ENCODE measurements at regions not wholly inside any gene's neighbourhood (a gene's known extent, or its start where the extent isn't known, plus 50 kb on each side); places are given as distances from the start of the nearest gene placed in this dataset.

DNA sequence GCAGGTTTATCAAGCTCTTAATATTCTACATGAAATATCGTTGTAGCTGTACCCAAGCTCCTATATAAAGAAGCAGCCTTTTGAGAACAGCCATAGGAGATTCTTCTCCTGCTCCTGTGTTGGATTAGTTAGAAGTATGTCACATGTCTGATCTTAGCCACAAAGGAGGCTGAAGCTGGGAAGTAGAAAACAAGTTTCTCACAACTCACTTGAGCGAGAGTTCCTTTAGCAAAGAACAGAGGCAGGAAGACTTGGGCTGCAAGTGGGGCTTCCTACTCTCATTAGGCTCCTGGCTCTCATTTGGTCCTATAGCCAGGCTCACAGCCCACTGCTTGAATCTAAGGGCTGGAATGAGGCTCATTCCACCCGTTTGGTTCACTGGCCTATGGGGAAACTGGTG lies 281.9 kb downstream of the BTG1 start:
- TF ChIP-seq, protein P1, sequence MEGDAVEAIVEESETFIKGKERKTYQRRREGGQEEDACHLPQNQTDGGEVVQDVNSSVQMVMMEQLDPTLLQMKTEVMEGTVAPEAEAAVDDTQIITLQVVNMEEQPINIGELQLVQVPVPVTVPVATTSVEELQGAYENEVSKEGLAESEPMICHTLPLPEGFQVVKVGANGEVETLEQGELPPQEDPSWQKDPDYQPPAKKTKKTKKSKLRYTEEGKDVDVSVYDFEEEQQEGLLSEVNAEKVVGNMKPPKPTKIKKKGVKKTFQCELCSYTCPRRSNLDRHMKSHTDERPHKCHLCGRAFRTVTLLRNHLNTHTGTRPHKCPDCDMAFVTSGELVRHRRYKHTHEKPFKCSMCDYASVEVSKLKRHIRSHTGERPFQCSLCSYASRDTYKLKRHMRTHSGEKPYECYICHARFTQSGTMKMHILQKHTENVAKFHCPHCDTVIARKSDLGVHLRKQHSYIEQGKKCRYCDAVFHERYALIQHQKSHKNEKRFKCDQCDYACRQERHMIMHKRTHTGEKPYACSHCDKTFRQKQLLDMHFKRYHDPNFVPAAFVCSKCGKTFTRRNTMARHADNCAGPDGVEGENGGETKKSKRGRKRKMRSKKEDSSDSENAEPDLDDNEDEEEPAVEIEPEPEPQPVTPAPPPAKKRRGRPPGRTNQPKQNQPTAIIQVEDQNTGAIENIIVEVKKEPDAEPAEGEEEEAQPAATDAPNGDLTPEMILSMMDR (IDR thresholded peaks at IDR 0.05; ENCODE audit: low read length) = no peak
- TF ChIP-seq EZH2 (IDR thresholded peaks at IDR 0.05; ENCODE audit: borderline replicate concordance, low read length) = no peak
- no peak overlapping the region for H3K9ac ChIP-seq (ENCODE audit: low read length)
- no peaks in the 10 kb centered on the region for H3F3A ChIP-seq (ENCODE audit: insufficient read depth, low read length)
- no peaks in the 10 kb centered on the region for H3K27me3 ChIP-seq (ENCODE audit: insufficient read depth, low read length)
- H3K79me2 ChIP-seq (ENCODE audit: insufficient read depth, low read length) = no peaks in the 10 kb centered on the region
- no peaks in the 10 kb centered on the region for H4K20me1 ChIP-seq (ENCODE audit: insufficient read depth, low read length)
- H3K9me2 ChIP-seq (ENCODE audit: low read depth, low read length) = no peaks in the 10 kb centered on the region
- no peaks in the 10 kb centered on the region for H3K4me1 ChIP-seq (ENCODE audit: insufficient read depth, low read length, severe bottlenecking)
- H3K4me3 ChIP-seq (ENCODE audit: low read depth, low read length, poor library complexity, severe bottlenecking) = no peak overlapping the region
- H3K9me3 ChIP-seq (ENCODE audit: low read length) = no peaks in the 10 kb centered on the region
- no peak overlapping the region for H2AFZ ChIP-seq (ENCODE audit: low read length)
- H3K36me3 ChIP-seq (ENCODE audit: insufficient read depth, low read length) = no peaks in the 10 kb centered on the region
- no peak overlapping the region for H3K27ac ChIP-seq (ENCODE audit: low read depth, low read length, poor library complexity, severe bottlenecking)
- H3K4me2 ChIP-seq (ENCODE audit: low read length) = no peak overlapping the region

DNA sequence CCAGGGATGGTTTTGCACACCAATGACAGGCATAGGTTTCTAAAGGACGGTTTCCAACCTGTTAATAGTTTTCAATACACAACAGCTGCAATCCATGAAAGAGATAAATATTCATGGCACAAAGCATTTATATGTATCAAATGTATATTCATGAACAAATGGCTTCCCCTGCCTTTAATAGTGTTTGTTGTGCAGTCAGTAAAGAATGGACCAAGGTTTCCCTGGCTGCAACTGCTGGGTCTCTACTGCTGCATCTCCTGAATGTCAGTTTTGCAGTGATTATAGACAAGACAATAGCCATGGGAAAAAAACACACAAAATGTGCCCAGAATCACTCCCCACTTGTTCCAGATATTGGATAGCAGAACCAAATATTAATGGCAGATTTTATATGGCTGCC lies 284.1 kb downstream of the BTG1 start:
- Histone ChIP-seq H3K4me2 (ENCODE audit: low read length) (no peak overlapping the region), H3K9me3 (ENCODE audit: low read length) (no peaks in the 10 kb centered on the region), H3K79me2 (ENCODE audit: insufficient read depth, low read length) (no peaks in the 10 kb centered on the region), H3K27me3 (ENCODE audit: insufficient read depth, low read length) (no peaks in the 10 kb centered on the region), H3F3A (ENCODE audit: insufficient read depth, low read length) (no peaks in the 10 kb centered on the region), H2AFZ (ENCODE audit: low read length) (no peak overlapping the region), H4K20me1 (ENCODE audit: insufficient read depth, low read length) (no peaks in the 10 kb centered on the region), H3K36me3 (ENCODE audit: insufficient read depth, low read length) (no peaks in the 10 kb centered on the region), H3K4me3 (ENCODE audit: low read depth, low read length, poor library complexity, severe bottlenecking) (no peak overlapping the region), H3K9ac (ENCODE audit: low read length) (no peak overlapping the region), H3K27ac (ENCODE audit: low read depth, low read length, poor library complexity, severe bottlenecking) (no peak overlapping the region), H3K4me1 (ENCODE audit: insufficient read depth, low read length, severe bottlenecking) (no peaks in the 10 kb centered on the region), H3K9me2 (ENCODE audit: low read depth, low read length) (no peaks in the 10 kb centered on the region)
- no peak for TF ChIP-seq EZH2 (IDR thresholded peaks at IDR 0.05; ENCODE audit: borderline replicate concordance, low read length)
- TF ChIP-seq, protein P1 (IDR thresholded peaks at IDR 0.05; ENCODE audit: low read length) = no peak

DNA sequence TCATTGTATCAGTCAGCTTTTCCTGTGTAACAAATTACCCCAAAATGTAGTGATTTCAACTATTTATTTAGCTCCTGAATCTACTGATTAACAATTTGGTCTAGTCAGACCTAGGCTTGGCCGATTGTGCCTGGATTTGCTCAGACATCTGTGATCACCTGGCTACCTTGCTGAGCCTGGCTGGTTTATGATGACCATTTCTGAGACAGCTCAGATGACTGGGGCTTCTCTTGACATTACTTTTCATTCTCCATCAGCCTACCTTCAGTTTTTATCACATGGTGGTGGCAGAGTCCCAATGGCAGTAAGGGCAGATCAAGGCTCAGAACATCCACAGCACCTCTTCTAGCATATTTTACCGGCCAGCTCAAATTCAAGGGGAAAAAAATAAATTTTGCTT lies 286.3 kb downstream of the BTG1 start:
- Histone ChIP-seq H3K27me3 (ENCODE audit: insufficient read depth, low read length) (no peaks in the 10 kb centered on the region), H3K9ac (ENCODE audit: low read length) (no peak overlapping the region), H2AFZ (ENCODE audit: low read length) (no peak overlapping the region), H3K36me3 (ENCODE audit: insufficient read depth, low read length) (no peaks in the 10 kb centered on the region), H3K9me3 (ENCODE audit: low read length) (no peaks in the 10 kb centered on the region), H3K4me1 (ENCODE audit: insufficient read depth, low read length, severe bottlenecking) (no peaks in the 10 kb centered on the region), H3F3A (ENCODE audit: insufficient read depth, low read length) (no peaks in the 10 kb centered on the region), H3K27ac (ENCODE audit: low read depth, low read length, poor library complexity, severe bottlenecking) (no peak overlapping the region), H3K79me2 (ENCODE audit: insufficient read depth, low read length) (no peaks in the 10 kb centered on the region), H3K4me3 (ENCODE audit: low read depth, low read length, poor library complexity, severe bottlenecking) (no peak overlapping the region), H3K4me2 (ENCODE audit: low read length) (no peak overlapping the region), H4K20me1 (ENCODE audit: insufficient read depth, low read length) (no peaks in the 10 kb centered on the region), H3K9me2 (ENCODE audit: low read depth, low read length) (no peaks in the 10 kb centered on the region)
- TF ChIP-seq, protein P1 (IDR thresholded peaks at IDR 0.05; ENCODE audit: low read length) = no peak
- TF ChIP-seq EZH2 (IDR thresholded peaks at IDR 0.05; ENCODE audit: borderline replicate concordance, low read length) = no peak
